GM21825 (cell line): ENCODE measurements at regions not wholly inside any gene's neighbourhood (a gene's known extent, or its start where the extent isn't known, plus 50 kb on each side); places are given as distances from the start of the nearest gene placed in this dataset.
"Not testable (repeated sequence)": the region's sequence is repeated elsewhere in the genome, so short reads cannot be mapped to it uniquely, and the experiment has no call there.

ENCODE experiments used
- ATAC-seq: cut with Tn5 transposase; IDR thresholded peaks from one replicate; pipeline ENCODE4 v1.9.1; 2021; ENCODE audit warnings: mild to moderate bottlenecking, moderate library complexity; ENCODE audit not compliant: unreplicated experiment

- ATAC-seq: no peak
Observed at GRCh38 chr7:66502230-66503035, 126.2 kb upstream of the KCTD7 start.

- ATAC-seq: no peak
Observed at GRCh38 chr7:66503036-66503370, 125.7 kb upstream of the KCTD7 start.

- no peak for ATAC-seq
Observed at GRCh38 chr7:66503551-66504031, 125.1 kb upstream of the KCTD7 start.

GRCh38 chr7:66504131-66504530 lies 124.5 kb upstream of the KCTD7 start:
- no peak for ATAC-seq

GRCh38 chr7:66505009-66505408 lies 123.7 kb upstream of the KCTD7 start:
- ATAC-seq: no peak

GRCh38 chr7:66505531-66506451 lies 122.9 kb upstream of the KCTD7 start:
- no peak for ATAC-seq

- ATAC-seq: not testable (repeated sequence)
Observed at GRCh38 chr7:66506703-66507102, 122.0 kb upstream of the KCTD7 start.

- ATAC-seq: no peak
Observed at GRCh38 chr7:66507764-66508296, 120.9 kb upstream of the KCTD7 start.

- no peak for ATAC-seq
Observed at GRCh38 chr7:66508431-66508830, 120.2 kb upstream of the KCTD7 start.

GRCh38 chr7:66514050-66514449 lies 114.6 kb upstream of the KCTD7 start:
- no peak for ATAC-seq

GRCh38 chr7:66517212-66517909 lies 111.3 kb upstream of the KCTD7 start:
- no peak for ATAC-seq

- no peak for ATAC-seq
Observed at GRCh38 chr7:66518151-66518691, 110.5 kb upstream of the KCTD7 start.

- no peak for ATAC-seq
Observed at GRCh38 chr7:66521675-66522074, 107.0 kb upstream of the KCTD7 start.

- no peak for ATAC-seq
Observed at GRCh38 chr7:66522518-66522917, 106.2 kb upstream of the KCTD7 start.

GRCh38 chr7:66523409-66523808 lies 105.3 kb upstream of the KCTD7 start:
- ATAC-seq: no peak

GRCh38 chr7:66524738-66525137 lies 103.9 kb upstream of the KCTD7 start:
- no peak for ATAC-seq

- ATAC-seq: not testable (repeated sequence)
Observed at GRCh38 chr7:66526782-66527181, 101.9 kb upstream of the KCTD7 start.

GRCh38 chr7:66528652-66529051 lies 100.0 kb upstream of the KCTD7 start:
- ATAC-seq: no peak

- ATAC-seq: no peak
Observed at GRCh38 chr7:66529883-66530610, 98.6 kb upstream of the KCTD7 start.
